GM12873 (cell line): ENCODE measurements at regions not wholly inside any gene's neighbourhood (a gene's known extent, or its start where the extent isn't known, plus 50 kb on each side); places are given as distances from the start of the nearest gene placed in this dataset.

Experiments used
- CTCF ChIP-seq: IDR thresholded peaks from 2 replicates; pipeline ENCODE4 v1.5.1; 2012; ENCODE audit warnings: low read depth, mild to moderate bottlenecking, moderate library complexity, low read length, control low read depth; ENCODE audit not compliant: insufficient read depth; ENCODE audit errors: missing control alignments

- TF ChIP-seq CTCF, result no peak
Observed at GRCh38 chr6:23390221-23390620, 735.8 kb upstream of the NRSN1 start.

GRCh38 chr6:23394681-23395080 lies 731.3 kb upstream of the NRSN1 start:
- TF ChIP-seq CTCF, result no peak

DNA sequence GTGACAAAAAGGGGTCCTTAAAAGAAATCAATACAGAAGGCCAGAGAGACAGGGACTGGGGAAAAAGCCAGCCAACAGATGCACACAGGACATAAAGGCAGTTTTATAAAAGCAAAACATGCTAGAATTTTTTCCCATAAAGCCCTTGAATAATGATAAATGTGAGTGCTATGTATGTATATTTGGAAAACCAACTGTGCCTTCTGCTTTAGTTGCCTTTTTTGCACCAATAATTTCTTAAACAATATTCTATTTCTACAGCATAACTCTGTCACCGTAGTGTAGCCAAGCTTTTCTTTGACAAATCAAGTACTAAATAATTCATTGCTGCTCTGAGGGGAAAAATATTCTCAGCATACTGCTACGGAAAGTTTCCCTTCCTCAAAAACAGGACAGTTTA lies 730.6 kb upstream of the NRSN1 start:
- TF ChIP-seq CTCF, result no peak

DNA sequence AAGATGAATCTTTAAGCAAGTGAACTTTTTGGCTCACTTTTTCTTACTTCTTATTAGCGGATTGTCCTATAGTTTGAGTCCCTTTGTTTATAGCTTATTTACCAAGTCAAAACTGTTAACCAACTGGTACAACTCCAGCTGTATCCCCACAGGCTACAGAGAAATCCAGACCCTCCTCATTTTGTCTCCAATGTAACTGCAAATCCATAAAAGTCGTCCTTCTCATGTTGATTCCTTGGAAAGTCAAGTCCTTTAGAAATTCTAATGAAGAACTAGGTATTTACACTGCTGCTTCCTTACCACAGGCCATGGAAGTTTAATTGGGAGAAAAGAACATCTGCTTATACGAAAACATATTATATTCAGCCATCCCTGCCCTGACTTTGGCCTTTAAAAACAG lies 729.1 kb upstream of the NRSN1 start:
- no peak for TF ChIP-seq CTCF

- no peak for TF ChIP-seq CTCF
Observed at GRCh38 chr6:23403460-23403859, 722.6 kb upstream of the NRSN1 start.

- TF ChIP-seq CTCF, result no peak
Observed at GRCh38 chr6:23409531-23409930, 716.5 kb upstream of the NRSN1 start.

GRCh38 chr6:23410439-23410838 lies 715.6 kb upstream of the NRSN1 start:
- no peak for TF ChIP-seq CTCF

- TF ChIP-seq CTCF, result no peak
Observed at GRCh38 chr6:23412770-23413169, 713.2 kb upstream of the NRSN1 start.
